Neural progenitor cell (in vitro differentiated cells): ENCODE measurements at regions not wholly inside any gene's neighbourhood (a gene's known extent, or its start where the extent isn't known, plus 50 kb on each side); places are given as distances from the start of the nearest gene placed in this dataset.

Experiments
- EZH2 ChIP-seq: fragments of 200-600 bp; sonication (generic); IDR thresholded peaks from 2 replicates; pipeline ENCODE4 v1.6.1; 2017; ENCODE audit warnings: antibody characterized with exemption, mild to moderate bottlenecking, moderate library complexity
- TF ChIP-seq, protein P1 (sequence below): fragments of 200-600 bp; sonication (generic); IDR thresholded peaks from 2 replicates; pipeline ENCODE4 v1.5.1; 2017; ENCODE audit warnings: antibody characterized with exemption, mild to moderate bottlenecking

DNA sequence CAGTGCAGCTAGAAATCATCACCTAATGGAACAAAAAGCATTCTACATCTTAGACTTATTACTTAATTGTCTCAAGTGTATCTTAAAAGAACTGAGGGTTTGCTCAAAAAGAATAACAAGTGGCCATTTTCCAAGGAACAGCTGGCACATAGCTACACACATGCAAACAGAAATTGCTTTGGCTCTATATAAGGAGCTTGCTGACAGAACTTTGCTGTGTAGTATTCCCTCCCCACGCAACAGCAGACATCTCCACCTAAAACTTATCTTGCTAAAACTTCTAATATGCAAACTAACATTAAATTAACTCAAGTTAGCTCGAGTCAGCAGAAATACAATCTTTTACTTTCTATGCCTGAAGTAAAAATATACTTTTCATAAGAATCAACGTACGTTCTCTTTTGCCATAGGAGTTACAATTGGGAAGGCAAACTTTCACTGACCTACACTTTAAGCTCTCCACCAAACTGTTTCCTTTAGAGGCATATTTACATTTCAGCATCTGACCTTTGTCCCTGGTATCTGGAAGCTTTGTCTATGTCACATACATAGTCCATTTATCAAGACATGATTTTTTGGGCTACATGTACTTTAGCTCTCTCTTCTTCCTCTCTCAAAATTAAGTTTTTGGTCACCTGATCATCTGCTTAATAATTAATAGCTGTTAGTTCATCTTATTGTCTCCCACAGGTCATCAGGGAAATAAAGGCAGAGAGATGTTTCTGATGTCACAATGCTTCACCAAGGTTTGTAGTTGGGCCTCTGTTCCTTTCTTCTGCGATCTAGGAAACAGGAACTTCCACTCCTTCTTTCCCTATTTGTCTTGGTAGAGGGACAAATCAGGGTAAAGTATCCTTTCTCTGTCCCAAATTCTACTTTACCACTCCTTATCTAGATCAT lies 163.4 kb upstream of the AGTR1 start:
- TF ChIP-seq, protein P1, sequence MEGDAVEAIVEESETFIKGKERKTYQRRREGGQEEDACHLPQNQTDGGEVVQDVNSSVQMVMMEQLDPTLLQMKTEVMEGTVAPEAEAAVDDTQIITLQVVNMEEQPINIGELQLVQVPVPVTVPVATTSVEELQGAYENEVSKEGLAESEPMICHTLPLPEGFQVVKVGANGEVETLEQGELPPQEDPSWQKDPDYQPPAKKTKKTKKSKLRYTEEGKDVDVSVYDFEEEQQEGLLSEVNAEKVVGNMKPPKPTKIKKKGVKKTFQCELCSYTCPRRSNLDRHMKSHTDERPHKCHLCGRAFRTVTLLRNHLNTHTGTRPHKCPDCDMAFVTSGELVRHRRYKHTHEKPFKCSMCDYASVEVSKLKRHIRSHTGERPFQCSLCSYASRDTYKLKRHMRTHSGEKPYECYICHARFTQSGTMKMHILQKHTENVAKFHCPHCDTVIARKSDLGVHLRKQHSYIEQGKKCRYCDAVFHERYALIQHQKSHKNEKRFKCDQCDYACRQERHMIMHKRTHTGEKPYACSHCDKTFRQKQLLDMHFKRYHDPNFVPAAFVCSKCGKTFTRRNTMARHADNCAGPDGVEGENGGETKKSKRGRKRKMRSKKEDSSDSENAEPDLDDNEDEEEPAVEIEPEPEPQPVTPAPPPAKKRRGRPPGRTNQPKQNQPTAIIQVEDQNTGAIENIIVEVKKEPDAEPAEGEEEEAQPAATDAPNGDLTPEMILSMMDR = no peak
- TF ChIP-seq EZH2 = no peak
